ENCODE measurements at regions not wholly inside any gene's neighbourhood (a gene's known extent, or its start where the extent isn't known, plus 50 kb on each side); places are given as distances from the start of the nearest gene placed in this dataset.

GRCh38 chr5:67917561-67917960, 298.0 kb upstream of the PIK3R1 start:
- POLR2A ChIA-PET, result no interaction called here
- no peak for ATAC-seq
- DNase-seq (ENCODE audit: low spot score), result no peak
- H3K9me3 Mint-ChIP-seq, result peaks cover 14% of the 10 kb centered on the region
- CTCF ChIA-PET, result no interaction called here
- H3K4me1 Mint-ChIP-seq, result peaks cover 8% of the 10 kb centered on the region
- no peaks in the 10 kb centered on the region for H3K27me3 Mint-ChIP-seq (ENCODE audit: low read depth)
- no peak overlapping the region for H3K27ac Mint-ChIP-seq
- no peak overlapping the region for H3K4me3 Mint-ChIP-seq
- TF ChIP-seq, protein P1, sequence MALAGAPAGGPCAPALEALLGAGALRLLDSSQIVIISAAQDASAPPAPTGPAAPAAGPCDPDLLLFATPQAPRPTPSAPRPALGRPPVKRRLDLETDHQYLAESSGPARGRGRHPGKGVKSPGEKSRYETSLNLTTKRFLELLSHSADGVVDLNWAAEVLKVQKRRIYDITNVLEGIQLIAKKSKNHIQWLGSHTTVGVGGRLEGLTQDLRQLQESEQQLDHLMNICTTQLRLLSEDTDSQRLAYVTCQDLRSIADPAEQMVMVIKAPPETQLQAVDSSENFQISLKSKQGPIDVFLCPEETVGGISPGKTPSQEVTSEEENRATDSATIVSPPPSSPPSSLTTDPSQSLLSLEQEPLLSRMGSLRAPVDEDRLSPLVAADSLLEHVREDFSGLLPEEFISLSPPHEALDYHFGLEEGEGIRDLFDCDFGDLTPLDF (CRISPR knock-in tag; IDR thresholded peaks at IDR 0.05), result no peak
- no peak for TF ChIP-seq CREB1 (CRISPR knock-in tag; IDR thresholded peaks at IDR 0.05)
- TF ChIP-seq ZNF425 (CRISPR knock-in tag; conservative IDR thresholded peaks at IDR 0.05), result no peak
- TF ChIP-seq OVOL2 (CRISPR knock-in tag; IDR thresholded peaks at IDR 0.05; ENCODE audit: borderline replicate concordance), result no peak
- TF ChIP-seq ETV6 (CRISPR knock-in tag; IDR thresholded peaks at IDR 0.05), result no peak
- no peak for TF ChIP-seq PRRX2 (CRISPR knock-in tag; IDR thresholded peaks at IDR 0.05)
- TF ChIP-seq RORB (CRISPR knock-in tag; IDR thresholded peaks at IDR 0.05), result no peak
- TF ChIP-seq ZNF263 (CRISPR knock-in tag; IDR thresholded peaks at IDR 0.05; ENCODE audit: low read depth), result no peak
- TF ChIP-seq TCF7 (CRISPR knock-in tag; IDR thresholded peaks at IDR 0.05; ENCODE audit: low read depth), result no peak
- no peak for TF ChIP-seq NFATC4 (CRISPR knock-in tag; IDR thresholded peaks at IDR 0.05)
- TF ChIP-seq, protein P2, sequence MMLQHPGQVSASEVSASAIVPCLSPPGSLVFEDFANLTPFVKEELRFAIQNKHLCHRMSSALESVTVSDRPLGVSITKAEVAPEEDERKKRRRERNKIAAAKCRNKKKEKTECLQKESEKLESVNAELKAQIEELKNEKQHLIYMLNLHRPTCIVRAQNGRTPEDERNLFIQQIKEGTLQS (CRISPR knock-in tag; conservative IDR thresholded peaks at IDR 0.05), result no peak
- no peak for TF ChIP-seq ZNF138 (CRISPR knock-in tag; conservative IDR thresholded peaks at IDR 0.05)
- no peak for TF ChIP-seq ELF4 (CRISPR knock-in tag; IDR thresholded peaks at IDR 0.05; ENCODE audit: low read depth)
- TF ChIP-seq, protein P3, sequence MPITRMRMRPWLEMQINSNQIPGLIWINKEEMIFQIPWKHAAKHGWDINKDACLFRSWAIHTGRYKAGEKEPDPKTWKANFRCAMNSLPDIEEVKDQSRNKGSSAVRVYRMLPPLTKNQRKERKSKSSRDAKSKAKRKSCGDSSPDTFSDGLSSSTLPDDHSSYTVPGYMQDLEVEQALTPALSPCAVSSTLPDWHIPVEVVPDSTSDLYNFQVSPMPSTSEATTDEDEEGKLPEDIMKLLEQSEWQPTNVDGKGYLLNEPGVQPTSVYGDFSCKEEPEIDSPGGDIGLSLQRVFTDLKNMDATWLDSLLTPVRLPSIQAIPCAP (CRISPR knock-in tag; IDR thresholded peaks at IDR 0.05), result no peak
- TF ChIP-seq, protein P4, sequence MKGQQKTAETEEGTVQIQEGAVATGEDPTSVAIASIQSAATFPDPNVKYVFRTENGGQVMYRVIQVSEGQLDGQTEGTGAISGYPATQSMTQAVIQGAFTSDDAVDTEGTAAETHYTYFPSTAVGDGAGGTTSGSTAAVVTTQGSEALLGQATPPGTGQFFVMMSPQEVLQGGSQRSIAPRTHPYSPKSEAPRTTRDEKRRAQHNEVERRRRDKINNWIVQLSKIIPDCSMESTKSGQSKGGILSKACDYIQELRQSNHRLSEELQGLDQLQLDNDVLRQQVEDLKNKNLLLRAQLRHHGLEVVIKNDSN (CRISPR knock-in tag; IDR thresholded peaks at IDR 0.05), result no peak
- peaks cover 3% of the 10 kb centered on the region; the same call in 1 of the 2 replicates for H3K36me3 Mint-ChIP-seq

DNA sequence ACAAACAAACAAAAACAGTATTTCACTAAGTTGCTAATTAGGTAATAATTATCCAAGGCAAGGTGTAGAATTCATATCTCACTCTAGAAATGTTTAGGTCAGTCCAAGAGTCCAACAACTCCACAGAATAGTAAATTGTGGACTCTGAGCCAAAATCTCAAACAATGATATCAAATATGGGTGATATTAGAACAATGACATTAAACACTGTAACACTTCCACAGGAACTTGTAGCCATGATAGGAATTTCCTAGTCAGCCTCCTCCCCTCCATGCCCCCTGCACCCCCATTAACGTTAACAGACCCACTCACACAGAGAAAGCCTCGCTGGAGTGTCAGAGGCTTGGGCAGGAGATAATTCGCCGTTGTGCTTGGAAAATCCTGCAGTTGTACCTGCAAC, 305.0 kb upstream of the PIK3R1 start:
- ATAC-seq (no peak), DNase-seq (ENCODE audit: low spot score) (no peak)
- Mint-ChIP-seq H3K36me3 (no peaks in the 10 kb centered on the region), H3K4me1 (peaks cover 15% of the 10 kb centered on the region), H3K27ac (no peak overlapping the region), H3K27me3 (ENCODE audit: low read depth) (no peaks in the 10 kb centered on the region), H3K9me3 (no peaks in the 10 kb centered on the region), H3K4me3 (no peak overlapping the region)
- ChIA-PET POLR2A (no interaction called here), CTCF (no interaction called here)
- TF ChIP-seq PRDM15 (CRISPR knock-in tag; IDR thresholded peaks at IDR 0.05), result no peak
- TF ChIP-seq IRF2 (CRISPR knock-in tag; IDR thresholded peaks at IDR 0.05; ENCODE audit: borderline replicate concordance, low read depth), result no peak
- TF ChIP-seq ZBTB21 (CRISPR knock-in tag; IDR thresholded peaks at IDR 0.05; ENCODE audit: borderline replicate concordance), result no peak
- no peak for TF ChIP-seq GABPB1 (CRISPR knock-in tag; IDR thresholded peaks at IDR 0.05)
- TF ChIP-seq GRHL2 (CRISPR knock-in tag; IDR thresholded peaks at IDR 0.05; ENCODE audit: insufficient replicate concordance, severe bottlenecking), result no peak
- TF ChIP-seq, protein P1 (CRISPR knock-in tag; IDR thresholded peaks at IDR 0.05), result no peak
- TF ChIP-seq MXD4 (CRISPR knock-in tag; IDR thresholded peaks at IDR 0.05; ENCODE audit: borderline replicate concordance), result no peak
- TF ChIP-seq JAZF1 (CRISPR knock-in tag; IDR thresholded peaks at IDR 0.05), result no peak
- no peak for TF ChIP-seq ETV6 (CRISPR knock-in tag; IDR thresholded peaks at IDR 0.05)
- TF ChIP-seq USF2 (CRISPR knock-in tag; IDR thresholded peaks at IDR 0.05), result no peak
- TF ChIP-seq RORB (CRISPR knock-in tag; IDR thresholded peaks at IDR 0.05), result no peak
- TF ChIP-seq JUN (CRISPR knock-in tag; IDR thresholded peaks at IDR 0.05), result no peak
- TF ChIP-seq SP1 (CRISPR knock-in tag; conservative IDR thresholded peaks at IDR 0.05), result no peak
- no peak for TF ChIP-seq NFATC4 (CRISPR knock-in tag; IDR thresholded peaks at IDR 0.05)
- TF ChIP-seq ZNF396 (CRISPR knock-in tag; IDR thresholded peaks at IDR 0.05; ENCODE audit: borderline replicate concordance), result no peak

Data from WTC11 (cell line).